CD4-positive, alpha-beta T cell (primary cell): ENCODE measurements at regions not wholly inside any gene's neighbourhood (a gene's known extent, or its start where the extent isn't known, plus 50 kb on each side); places are given as distances from the start of the nearest gene placed in this dataset.

Experiments used
- ATAC-seq: fragments of 200-7000 bp; cut with Tn5 transposase; one replicate; pipeline ENCODE4 v1.10.0; 2022; ENCODE audit warnings: mild to moderate bottlenecking; ENCODE audit not compliant: poor library complexity
- CTCF ChIA-PET: fragments of 350-600 bp; sonication (Branson Sonifier 250); formaldehyde crosslinking; loops from one replicate; lab custom pipeline; 2021; ENCODE audit warnings: antibody characterized with exemption, inconsistent platforms; lab: Charles Lee
- POLR2A ChIA-PET: fragments of 350-600 bp; sonication (Branson Sonifier 250); formaldehyde crosslinking; loops from one replicate; lab custom pipeline; 2021; ENCODE audit warnings: antibody characterized with exemption, inconsistent platforms; lab: Charles Lee
- DNase-seq, 14 experiments: peaks; one replicate each; pipeline ENCODE4 v3.0.0-alpha.2; 2013 to 2020; ENCODE audit warnings: mixed read lengths in 2 of 14
- H3K27ac ChIP-seq, 2 donors: one replicate each; pipeline versions ENCODE4 v1.5.1 to v1.7.0; 2013; ENCODE audit warnings: low read length in 2 of 2, low read depth in 1 of 2, mild to moderate bottlenecking in 1 of 2
- H3K27me3 ChIP-seq, 2 experiments: 1 replicate in 1 of 2; 2 replicates in 1 of 2; pipeline versions ENCODE4 v1.6.1 to v1.7.0; 2013; ENCODE audit warnings: low read length in 2 of 2, control low read depth in 1 of 2, mild to moderate bottlenecking in 1 of 2, moderate library complexity in 1 of 2; ENCODE audit not compliant: insufficient read depth in 2 of 2, control insufficient read depth in 1 of 2
- H3K36me3 ChIP-seq: one replicate; pipeline ENCODE4 v1.6.1; 2013; ENCODE audit warnings: low read length, control low read depth; ENCODE audit not compliant: insufficient read depth
- H3K4me1 ChIP-seq: one replicate; pipeline ENCODE4 v1.6.1; 2013; ENCODE audit warnings: low read length, control low read depth; ENCODE audit not compliant: insufficient read depth
- H3K4me3 ChIP-seq: one replicate; pipeline ENCODE4 v1.5.1; 2013; ENCODE audit warnings: mild to moderate bottlenecking, low read length, moderate library complexity
- H3K9me3 ChIP-seq, 2 experiments: 1 replicate in 1 of 2; 2 replicates in 1 of 2; pipeline versions ENCODE4 v1.6.1 to v1.7.0; 2013; ENCODE audit warnings: low read length in 2 of 2, mild to moderate bottlenecking in 2 of 2, control low read depth in 1 of 2, moderate library complexity in 1 of 2; ENCODE audit not compliant: control insufficient read depth in 1 of 2, insufficient read depth in 1 of 2
- H3K27ac Mint-ChIP-seq: one replicate; pipeline ENCODE4 v1.8.0; 2020; ENCODE audit warnings: mixed read lengths
- H3K27me3 Mint-ChIP-seq: one replicate; pipeline ENCODE4 v1.8.0; 2021; ENCODE audit warnings: mixed read lengths
- H3K36me3 Mint-ChIP-seq: one replicate; pipeline ENCODE4 v1.8.0; 2021; ENCODE audit warnings: low read depth, mixed read lengths
- H3K4me1 Mint-ChIP-seq: one replicate; pipeline ENCODE4 v1.8.0; 2021; ENCODE audit warnings: low read depth, mixed read lengths
- H3K4me3 Mint-ChIP-seq: one replicate; pipeline ENCODE4 v1.8.0; 2020; ENCODE audit warnings: mild to moderate bottlenecking, mixed read lengths
- H3K9me3 Mint-ChIP-seq: one replicate; pipeline ENCODE4 v1.8.0; 2020; ENCODE audit warnings: mixed read lengths
- intact Hi-C, 2 experiments: fragments of 100-400 bp; cut with DNase I in 1 of 2; cut with micrococcal nuclease in 1 of 2; formaldehyde crosslinking; loops; one replicate each; pipeline versions ENCODE4 v1.15.1 to v1.9.0; 2023 to 2025; cut with DNase I, micrococcal nuclease
- TF ChIP-seq, protein P1 (sequence below): fragments of 200-600 bp; IDR thresholded peaks from one replicate; pipeline ENCODE4 v1.8.0; 2022; ENCODE audit warnings: antibody characterized with exemption, mild to moderate bottlenecking

DNA sequence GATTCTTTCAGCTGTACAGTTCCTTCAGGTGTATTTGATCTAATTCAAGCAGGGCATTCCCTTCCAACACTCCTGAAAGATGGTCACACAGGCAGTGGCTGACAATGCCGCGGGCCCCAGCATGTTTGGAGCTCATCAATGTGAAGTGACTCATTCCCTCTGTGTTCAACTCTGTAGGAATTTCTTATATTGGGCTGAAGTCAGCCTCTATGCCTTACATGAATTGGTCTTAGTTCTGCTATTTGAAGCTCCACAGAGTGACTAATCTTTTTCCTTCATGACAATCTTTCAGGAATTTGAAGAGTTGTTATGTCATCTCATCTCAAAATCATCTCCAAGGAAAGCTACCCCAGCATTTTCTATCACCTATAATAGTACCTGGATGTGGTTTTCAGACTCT, 142.5 kb upstream of the C2CD4B start:
- ATAC-seq (no peak), DNase-seq (no peak)
- Histone ChIP-seq H3K27me3 (peaks cover 7 to 8% of the 10 kb centered on the region in 2 experiments), H3K27ac (no peak overlapping the region), H3K4me1 (no peaks in the 10 kb centered on the region), H3K4me3 (no peak overlapping the region), H3K9me3 (peaks cover 0 to 5% of the 10 kb centered on the region in 2 experiments), H3K36me3 (no peaks in the 10 kb centered on the region)
- Mint-ChIP-seq H3K4me1 (no peaks in the 10 kb centered on the region), H3K9me3 (no peaks in the 10 kb centered on the region), H3K27me3 (peaks cover 46% of the 10 kb centered on the region), H3K36me3 (no peaks in the 10 kb centered on the region), H3K4me3 (no peak overlapping the region), H3K27ac (no peak overlapping the region)
- TF ChIP-seq, protein P1, sequence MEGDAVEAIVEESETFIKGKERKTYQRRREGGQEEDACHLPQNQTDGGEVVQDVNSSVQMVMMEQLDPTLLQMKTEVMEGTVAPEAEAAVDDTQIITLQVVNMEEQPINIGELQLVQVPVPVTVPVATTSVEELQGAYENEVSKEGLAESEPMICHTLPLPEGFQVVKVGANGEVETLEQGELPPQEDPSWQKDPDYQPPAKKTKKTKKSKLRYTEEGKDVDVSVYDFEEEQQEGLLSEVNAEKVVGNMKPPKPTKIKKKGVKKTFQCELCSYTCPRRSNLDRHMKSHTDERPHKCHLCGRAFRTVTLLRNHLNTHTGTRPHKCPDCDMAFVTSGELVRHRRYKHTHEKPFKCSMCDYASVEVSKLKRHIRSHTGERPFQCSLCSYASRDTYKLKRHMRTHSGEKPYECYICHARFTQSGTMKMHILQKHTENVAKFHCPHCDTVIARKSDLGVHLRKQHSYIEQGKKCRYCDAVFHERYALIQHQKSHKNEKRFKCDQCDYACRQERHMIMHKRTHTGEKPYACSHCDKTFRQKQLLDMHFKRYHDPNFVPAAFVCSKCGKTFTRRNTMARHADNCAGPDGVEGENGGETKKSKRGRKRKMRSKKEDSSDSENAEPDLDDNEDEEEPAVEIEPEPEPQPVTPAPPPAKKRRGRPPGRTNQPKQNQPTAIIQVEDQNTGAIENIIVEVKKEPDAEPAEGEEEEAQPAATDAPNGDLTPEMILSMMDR, result no peak
- ChIA-PET POLR2A (no interaction called here), CTCF (no interaction called here)
- intact Hi-C loops, result no loop called here

DNA sequence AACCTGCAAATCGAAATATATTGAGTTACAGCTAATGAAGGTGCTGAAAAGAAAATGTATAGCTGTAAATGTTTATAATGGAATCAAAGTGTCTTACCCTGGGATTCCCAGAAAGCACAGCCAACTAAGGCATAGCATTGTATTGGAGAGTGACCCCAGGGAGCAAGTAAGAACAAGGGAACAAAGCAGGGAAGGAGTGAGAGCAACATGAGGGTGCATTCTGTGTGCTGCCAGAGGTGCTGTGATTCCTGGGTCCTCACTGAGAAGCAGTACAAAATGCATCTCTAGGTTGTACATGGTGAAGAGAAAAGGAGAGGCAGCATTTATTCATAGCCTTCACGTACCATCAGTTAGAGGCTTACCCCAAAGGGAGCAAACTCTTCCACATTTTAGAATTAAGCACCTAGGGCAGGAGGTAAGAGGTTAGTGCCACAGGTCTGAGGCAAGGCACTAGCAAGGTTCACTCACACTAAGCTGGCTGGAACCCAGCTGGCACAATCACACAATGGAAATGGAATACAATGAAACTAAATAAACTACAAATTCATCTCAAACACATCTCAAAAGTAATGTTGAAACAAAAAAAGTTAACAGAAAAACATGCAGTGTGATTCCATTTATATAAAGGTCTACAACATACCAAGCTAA, 151.5 kb upstream of the C2CD4B start:
- CTCF ChIA-PET, result no interaction called here
- Mint-ChIP-seq H3K4me3 (no peak overlapping the region), H3K4me1 (no peaks in the 10 kb centered on the region), H3K27me3 (peaks cover 33% of the 10 kb centered on the region), H3K9me3 (no peaks in the 10 kb centered on the region), H3K36me3 (no peaks in the 10 kb centered on the region), H3K27ac (no peak overlapping the region)
- H3K9me3 ChIP-seq, result no peaks in the 10 kb centered on the region
- no peak overlapping the region for H3K4me3 ChIP-seq
- ATAC-seq (no peak), DNase-seq (no peak)
- intact Hi-C loops, result no loop called here
- H3K27ac ChIP-seq, result no peak overlapping the region
- POLR2A ChIA-PET, result no interaction called here
- TF ChIP-seq, protein P1, result no peak
- no peaks in the 10 kb centered on the region for H3K4me1 ChIP-seq
- no peaks in the 10 kb centered on the region for H3K36me3 ChIP-seq
- peaks cover 0 to 2% of the 10 kb centered on the region in 2 experiments for H3K27me3 ChIP-seq

DNA sequence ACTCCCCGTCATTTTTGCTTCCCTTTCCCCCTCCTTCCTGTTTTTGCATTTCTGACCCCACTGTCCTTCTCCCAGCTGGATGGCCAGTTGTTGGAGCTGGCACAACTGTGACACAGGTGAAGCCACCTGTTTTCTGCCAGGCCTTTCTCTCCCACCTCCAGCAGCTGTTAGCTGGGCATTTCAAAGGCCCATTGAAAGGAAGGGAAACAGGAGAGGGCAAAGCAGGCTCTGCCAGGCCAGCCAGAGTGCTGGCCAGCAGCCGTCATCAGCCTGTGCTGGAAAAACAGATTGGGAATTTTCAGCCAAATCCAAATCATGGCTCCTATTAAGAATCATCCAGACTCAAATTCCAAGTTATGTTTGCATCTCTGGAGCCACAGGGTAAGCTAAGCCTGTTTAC, 155.2 kb upstream of the C2CD4B start:
- TF ChIP-seq, protein P1, result no peak

More for the DNA sequence above, 155.2 kb upstream of the C2CD4B start:
- ChIA-PET POLR2A (no interaction called here), CTCF (no interaction called here)
- Histone ChIP-seq H3K27me3 (peaks cover 4 to 7% of the 10 kb centered on the region in 2 experiments), H3K36me3 (no peaks in the 10 kb centered on the region), H3K4me1 (no peaks in the 10 kb centered on the region), H3K27ac (no peak overlapping the region), H3K4me3 (no peak overlapping the region), H3K9me3 (no peaks in the 10 kb centered on the region)
- Mint-ChIP-seq H3K4me3 (no peak overlapping the region), H3K27me3 (peaks cover 21% of the 10 kb centered on the region), H3K4me1 (no peaks in the 10 kb centered on the region), H3K36me3 (no peaks in the 10 kb centered on the region), H3K9me3 (no peaks in the 10 kb centered on the region), H3K27ac (no peak overlapping the region)
- DNase-seq (no peak), ATAC-seq (no peak)
- intact Hi-C loops, result no loop called here
